Peyer's patch (tissue), 4 donors: ENCODE measurements at regions not wholly inside any gene's neighbourhood (a gene's known extent, or its start where the extent isn't known, plus 50 kb on each side); places are given as distances from the start of the nearest gene placed in this dataset.

Source experiments
- CTCF ChIP-seq, 6 experiments: fragments of 450-650 bp in 4 of 6; fragments of 200-600 bp in 2 of 6; sonication (generic) in 1 of 6; IDR thresholded peaks; one replicate each; pipeline ENCODE4 v1.5.1; 2017 to 2019; ENCODE audit warnings: antibody characterized with exemption in 6 of 6, mild to moderate bottlenecking in 3 of 6, moderate library complexity in 1 of 6
- POLR2A ChIP-seq, 2 donors: fragments of 450-650 bp; IDR thresholded peaks; one replicate each; pipeline ENCODE4 v1.5.1; 2017; ENCODE audit warnings: antibody characterized with exemption in 2 of 2, mild to moderate bottlenecking in 2 of 2, moderate library complexity in 2 of 2

- TF ChIP-seq CTCF (IDR thresholded peaks at IDR 0.05) (no peak), POLR2A (IDR thresholded peaks at IDR 0.05) (no peak)
These were observed 151.1 kb downstream of the SQOR start for GRCh38 chr15:45785897-45786296.
